22Rv1 (cell line): ENCODE measurements at regions not wholly inside any gene's neighbourhood (a gene's known extent, or its start where the extent isn't known, plus 50 kb on each side); places are given as distances from the start of the nearest gene placed in this dataset.
"Not testable (repeated sequence)": the region's sequence is repeated elsewhere in the genome, so short reads cannot be mapped to it uniquely, and the experiment has no call there.

Source experiments
- H3K27ac ChIP-seq: fragments of 450-650 bp; 2 replicates; pipeline ENCODE4 v1.5.1; 2017
- CTCF ChIP-seq: fragments of 450-650 bp; IDR thresholded peaks from 2 replicates; pipeline ENCODE4 v1.5.1; 2017; ENCODE audit warnings: mild to moderate bottlenecking
- ZFX ChIP-seq: fragments of 450-650 bp; IDR thresholded peaks from 2 replicates; pipeline ENCODE4 v1.6.1; 2017; ENCODE audit warnings: antibody characterized with exemption, borderline replicate concordance

- TF ChIP-seq ZFX (no peak), CTCF (no peak)
- H3K27ac ChIP-seq, result no peak overlapping the region
These were observed 136.2 kb upstream of the FZD8 start for GRCh38 chr10:35778306-35778705.

GRCh38 chr10:35776557-35776956 is 134.5 kb upstream of the FZD8 start:
- H3K27ac ChIP-seq, result not testable (repeated sequence)

GRCh38 chr10:35774109-35774508 is 132.0 kb upstream of the FZD8 start:
- H3K27ac ChIP-seq, result no peak overlapping the region
- no peak for TF ChIP-seq ZFX
- no peak for TF ChIP-seq CTCF

GRCh38 chr10:35770817-35771355 is 128.8 kb upstream of the FZD8 start:
- H3K27ac ChIP-seq, result no peak overlapping the region
- TF ChIP-seq CTCF, result no peak

- TF ChIP-seq CTCF, result no peak
- TF ChIP-seq ZFX, result no peak
- no peak overlapping the region for H3K27ac ChIP-seq
These were observed 127.7 kb upstream of the FZD8 start for GRCh38 chr10:35769795-35770194.

GRCh38 chr10:35768731-35769130 is 126.6 kb upstream of the FZD8 start:
- no peak overlapping the region for H3K27ac ChIP-seq
- no peak for TF ChIP-seq CTCF
- no peak for TF ChIP-seq ZFX

GRCh38 chr10:35768011-35768410 is 125.9 kb upstream of the FZD8 start:
- no peak for TF ChIP-seq ZFX
- TF ChIP-seq CTCF, result no peak
- H3K27ac ChIP-seq, result no peak overlapping the region

GRCh38 chr10:35765996-35766395 is 123.9 kb upstream of the FZD8 start:
- H3K27ac ChIP-seq, result no peak overlapping the region
- TF ChIP-seq CTCF, result no peak
